Endothelial cell of umbilical vein (primary cell): ENCODE measurements at regions not wholly inside any gene's neighbourhood (a gene's known extent, or its start where the extent isn't known, plus 50 kb on each side); places are given as distances from the start of the nearest gene placed in this dataset.

Experiments used
- EZH2 ChIP-seq: IDR thresholded peaks from 2 replicates; pipeline ENCODE4 v1.6.1; 2012; ENCODE audit warnings: borderline replicate concordance, low read depth, mild to moderate bottlenecking, moderate library complexity, low read length, inconsistent platforms; ENCODE audit not compliant: severe bottlenecking
- POLR2A ChIP-seq: IDR thresholded peaks from 2 replicates; pipeline ENCODE4 v1.6.1; 2012; ENCODE audit warnings: low read depth, mild to moderate bottlenecking, control low read depth, low read length
- TF ChIP-seq, protein P1 (sequence below), 2 donors: IDR thresholded peaks; 1 replicate in 1 of 2; 2 replicates in 1 of 2; pipeline ENCODE4 v1.5.1; 2011; ENCODE audit warnings: low read length in 2 of 2, mild to moderate bottlenecking in 2 of 2, moderate library complexity in 2 of 2, control low read depth in 1 of 2, inconsistent platforms in 1 of 2, low read depth in 1 of 2; ENCODE audit not compliant: insufficient read depth in 1 of 2; ENCODE audit errors: extremely low read depth in 1 of 2

DNA sequence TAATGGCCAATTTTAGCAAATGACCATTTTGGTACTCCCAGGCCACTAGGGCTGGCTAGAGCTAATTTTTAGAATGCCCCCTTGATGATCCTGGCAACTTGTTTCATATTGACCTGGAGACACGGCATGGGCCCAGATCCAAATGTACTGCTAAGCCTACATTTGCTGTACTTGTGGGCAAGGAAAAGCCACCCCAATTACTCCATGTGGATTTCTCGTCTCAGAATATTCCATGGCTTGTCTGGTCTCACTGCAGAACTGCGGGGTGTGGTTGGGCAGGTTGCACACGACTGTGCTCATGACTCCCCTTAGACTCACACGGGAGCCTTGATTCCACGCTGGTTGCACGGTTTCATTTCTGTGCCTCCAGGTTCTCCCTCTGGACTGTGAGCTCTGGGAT is 140.9 kb downstream of the RPLP1 start:
- TF ChIP-seq, protein P1, sequence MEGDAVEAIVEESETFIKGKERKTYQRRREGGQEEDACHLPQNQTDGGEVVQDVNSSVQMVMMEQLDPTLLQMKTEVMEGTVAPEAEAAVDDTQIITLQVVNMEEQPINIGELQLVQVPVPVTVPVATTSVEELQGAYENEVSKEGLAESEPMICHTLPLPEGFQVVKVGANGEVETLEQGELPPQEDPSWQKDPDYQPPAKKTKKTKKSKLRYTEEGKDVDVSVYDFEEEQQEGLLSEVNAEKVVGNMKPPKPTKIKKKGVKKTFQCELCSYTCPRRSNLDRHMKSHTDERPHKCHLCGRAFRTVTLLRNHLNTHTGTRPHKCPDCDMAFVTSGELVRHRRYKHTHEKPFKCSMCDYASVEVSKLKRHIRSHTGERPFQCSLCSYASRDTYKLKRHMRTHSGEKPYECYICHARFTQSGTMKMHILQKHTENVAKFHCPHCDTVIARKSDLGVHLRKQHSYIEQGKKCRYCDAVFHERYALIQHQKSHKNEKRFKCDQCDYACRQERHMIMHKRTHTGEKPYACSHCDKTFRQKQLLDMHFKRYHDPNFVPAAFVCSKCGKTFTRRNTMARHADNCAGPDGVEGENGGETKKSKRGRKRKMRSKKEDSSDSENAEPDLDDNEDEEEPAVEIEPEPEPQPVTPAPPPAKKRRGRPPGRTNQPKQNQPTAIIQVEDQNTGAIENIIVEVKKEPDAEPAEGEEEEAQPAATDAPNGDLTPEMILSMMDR (IDR thresholded peaks at IDR 0.05; ENCODE audit: extremely low read depth in 1 of 2, insufficient read depth in 1 of 2, low read depth in 1 of 2, low read length in 2 of 2), result no peak
- TF ChIP-seq EZH2 (no peak), POLR2A (no peak)
